ENCODE measurements at regions not wholly inside any gene's neighbourhood (a gene's known extent, or its start where the extent isn't known, plus 50 kb on each side); places are given as distances from the start of the nearest gene placed in this dataset.

DNA sequence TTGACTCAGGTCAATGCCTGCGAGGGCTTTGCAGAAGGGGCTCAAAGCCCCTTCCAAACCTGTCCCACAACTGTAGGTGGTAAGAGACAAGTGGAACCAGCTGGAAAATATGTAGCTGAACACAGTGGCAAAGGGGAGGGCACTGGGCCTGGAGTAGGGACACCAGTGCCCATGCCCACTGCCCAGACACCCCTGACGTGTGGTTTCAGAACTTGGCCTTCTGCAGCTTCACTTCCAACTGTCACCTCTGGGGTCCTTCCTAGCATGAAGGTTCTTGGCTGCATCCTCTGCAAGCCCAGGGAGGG is 233.1 kb upstream of the IRX1 start:
- TF ChIP-seq MAX (IDR thresholded peaks at IDR 0.05) (no peak), EZH2phosphoT487 (IDR thresholded peaks at IDR 0.05; ENCODE audit: borderline replicate concordance) (no peak), YY1 (IDR thresholded peaks at IDR 0.05; ENCODE audit: extremely low read depth, insufficient replicate concordance, low read depth, low read length) (no peak), JUND (IDR thresholded peaks at IDR 0.05) (no peak), SP1 (IDR thresholded peaks at IDR 0.05; ENCODE audit: low read depth) (no peak)
- no peaks in the 10 kb centered on the region for H3K79me2 ChIP-seq (ENCODE audit: insufficient read depth, low read length)
- DNase-seq (ENCODE audit: low read depth, low spot score) (no peak), ATAC-seq (no peak)
- intact Hi-C loops (cut with micrococcal nuclease), result no loop called here
- no peak overlapping the region for H3K9ac ChIP-seq (ENCODE audit: low read length)
- no peak overlapping the region for H3K4me2 ChIP-seq (ENCODE audit: low read length)
- H3K9me2 ChIP-seq (ENCODE audit: insufficient read depth), result no peaks in the 10 kb centered on the region
- ChIA-PET CTCF (no interaction called here), POLR2A (no interaction called here), RAD21 (ENCODE audit: low non-redundant PET in 1 of 2, low total read pairs in 2 of 2, uncharacterized antibody in 2 of 2, unreplicated experiment in 2 of 2) (no interaction called here)
- H3K27ac ChIP-seq (ENCODE audit: low read depth, low read length), result no peak overlapping the region
- no peak overlapping the region for H2AFZ ChIP-seq (ENCODE audit: low read depth, low read length, poor library complexity, severe bottlenecking)
- no peaks in the 10 kb centered on the region for H3K36me3 ChIP-seq (ENCODE audit: control insufficient read depth in 1 of 2, insufficient read depth in 2 of 2, low read length in 2 of 2)
- no peaks in the 10 kb centered on the region for H3K27me3 ChIP-seq (ENCODE audit: insufficient read depth, low read length)
- no peak overlapping the region for H3K4me3 ChIP-seq (replicated peaks in 1 of 2; ENCODE audit: low read depth in 1 of 2, low read length in 2 of 2)
- H4K20me1 ChIP-seq (ENCODE audit: insufficient read depth), result no peaks in the 10 kb centered on the region
- H3K4me1 ChIP-seq (ENCODE audit: control insufficient read depth in 1 of 2, insufficient read depth in 2 of 2, low read length in 2 of 2), result no peaks in the 10 kb centered on the region
- peaks cover 0 to 20% of the 10 kb centered on the region in 2 experiments; a peak in 2 of 4 replicates for H3K9me3 ChIP-seq (ENCODE audit: control insufficient read depth in 1 of 2, insufficient read depth in 1 of 2, low read depth in 1 of 2, low read length in 2 of 2)
- BruUV-seq (replicated peaks), result no TSS peak

DNA sequence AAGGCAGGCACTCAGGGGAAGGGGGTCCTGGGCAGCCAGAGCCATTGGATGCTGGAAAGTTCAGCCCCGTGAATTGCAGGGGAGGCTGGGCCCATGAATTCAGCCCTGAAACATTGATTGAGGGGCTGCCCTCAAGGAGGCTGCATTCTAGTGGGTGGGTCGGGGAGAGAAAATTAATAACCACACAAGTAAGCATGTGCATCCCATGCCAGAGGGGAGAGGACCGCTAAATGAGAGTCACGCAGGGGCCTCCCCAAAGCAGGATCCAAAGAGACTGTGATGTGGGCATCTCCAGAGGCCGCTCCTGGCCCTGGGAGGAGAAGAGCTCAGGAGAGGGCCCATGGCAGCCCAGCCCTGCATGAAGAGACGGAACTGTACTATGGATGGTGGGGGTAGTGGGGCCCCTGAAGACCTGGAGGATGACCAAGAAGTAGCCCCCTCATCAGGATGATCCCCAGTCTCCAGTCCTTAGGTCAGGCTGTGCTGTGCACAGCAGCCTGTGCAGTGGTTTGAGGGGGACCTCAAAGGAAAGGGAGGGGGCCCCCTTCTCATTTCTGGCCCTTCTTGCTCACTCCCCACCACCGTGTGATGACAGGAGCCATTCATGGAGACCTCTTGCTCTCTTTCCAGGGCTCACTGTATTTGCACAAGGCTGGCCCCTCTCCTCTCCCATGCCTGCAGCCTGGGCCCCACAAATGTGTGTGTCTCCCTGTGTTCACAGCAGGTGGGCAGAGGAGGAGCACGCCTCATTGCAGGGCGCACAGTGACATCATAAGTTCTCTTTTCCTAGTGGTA is 233.6 kb upstream of the IRX1 start:
- Histone ChIP-seq H3K9me3 (ENCODE audit: control insufficient read depth in 1 of 2, insufficient read depth in 1 of 2, low read depth in 1 of 2, low read length in 2 of 2) (peaks cover 0 to 24% of the 10 kb centered on the region in 2 experiments; a peak in 2 of 4 replicates), H3K27me3 (ENCODE audit: insufficient read depth, low read length) (no peaks in the 10 kb centered on the region), H2AFZ (ENCODE audit: low read depth, low read length, poor library complexity, severe bottlenecking) (no peak overlapping the region), H3K36me3 (ENCODE audit: control insufficient read depth in 1 of 2, insufficient read depth in 2 of 2, low read length in 2 of 2) (no peaks in the 10 kb centered on the region), H3K79me2 (ENCODE audit: insufficient read depth, low read length) (no peaks in the 10 kb centered on the region), H3K4me1 (ENCODE audit: control insufficient read depth in 1 of 2, insufficient read depth in 2 of 2, low read length in 2 of 2) (no peaks in the 10 kb centered on the region), H3K27ac (ENCODE audit: low read depth, low read length) (no peak overlapping the region), H3K9me2 (ENCODE audit: insufficient read depth) (no peaks in the 10 kb centered on the region), H3K4me3 (replicated peaks in 1 of 2; ENCODE audit: low read depth in 1 of 2, low read length in 2 of 2) (no peak overlapping the region), H4K20me1 (ENCODE audit: insufficient read depth) (no peaks in the 10 kb centered on the region), H3K4me2 (ENCODE audit: low read length) (no peak overlapping the region), H3K9ac (ENCODE audit: low read length) (no peak overlapping the region)
- no peak for ATAC-seq
- BruUV-seq (replicated peaks), result no TSS peak
- POLR2A ChIA-PET, result no interaction called here
- DNase-seq (ENCODE audit: low read depth, low spot score), result no peak
- CTCF ChIA-PET, result no interaction called here
- RAD21 ChIA-PET (ENCODE audit: low non-redundant PET in 1 of 2, low total read pairs in 2 of 2, uncharacterized antibody in 2 of 2, unreplicated experiment in 2 of 2), result no interaction called here
- intact Hi-C loops (cut with micrococcal nuclease), result no loop called here
- TF ChIP-seq ELF1 (IDR thresholded peaks at IDR 0.05; ENCODE audit: borderline replicate concordance, low read depth) (no peak), EZH2phosphoT487 (IDR thresholded peaks at IDR 0.05; ENCODE audit: borderline replicate concordance) (no peak), ZNF274 (IDR thresholded peaks at IDR 0.05; ENCODE audit: low read depth, low read length) (no peak), EGR1 (IDR thresholded peaks at IDR 0.05; ENCODE audit: low read depth) (no peak), FOSL1 (IDR thresholded peaks at IDR 0.05; ENCODE audit: low read depth) (no peak), YY1 (IDR thresholded peaks at IDR 0.05; ENCODE audit: extremely low read depth, insufficient replicate concordance, low read depth, low read length) (no peak), CEBPB (IDR thresholded peaks at IDR 0.05; ENCODE audit: low read depth) (no peak), JUND (IDR thresholded peaks at IDR 0.05) (no peak), EZH2 (IDR thresholded peaks at IDR 0.05) (no peak), MAX (IDR thresholded peaks at IDR 0.05) (no peak), RAD21 (IDR thresholded peaks at IDR 0.05; ENCODE audit: low read depth) (no peak), CBX3 (IDR thresholded peaks at IDR 0.05; ENCODE audit: low read depth) (no peak), ZFX (IDR thresholded peaks at IDR 0.05) (no peak), POLR2AphosphoS5 (IDR thresholded peaks at IDR 0.05; ENCODE audit: low read depth, low read length) (no peak), SP1 (IDR thresholded peaks at IDR 0.05; ENCODE audit: low read depth) (no peak)
- TF ChIP-seq, protein P1, sequence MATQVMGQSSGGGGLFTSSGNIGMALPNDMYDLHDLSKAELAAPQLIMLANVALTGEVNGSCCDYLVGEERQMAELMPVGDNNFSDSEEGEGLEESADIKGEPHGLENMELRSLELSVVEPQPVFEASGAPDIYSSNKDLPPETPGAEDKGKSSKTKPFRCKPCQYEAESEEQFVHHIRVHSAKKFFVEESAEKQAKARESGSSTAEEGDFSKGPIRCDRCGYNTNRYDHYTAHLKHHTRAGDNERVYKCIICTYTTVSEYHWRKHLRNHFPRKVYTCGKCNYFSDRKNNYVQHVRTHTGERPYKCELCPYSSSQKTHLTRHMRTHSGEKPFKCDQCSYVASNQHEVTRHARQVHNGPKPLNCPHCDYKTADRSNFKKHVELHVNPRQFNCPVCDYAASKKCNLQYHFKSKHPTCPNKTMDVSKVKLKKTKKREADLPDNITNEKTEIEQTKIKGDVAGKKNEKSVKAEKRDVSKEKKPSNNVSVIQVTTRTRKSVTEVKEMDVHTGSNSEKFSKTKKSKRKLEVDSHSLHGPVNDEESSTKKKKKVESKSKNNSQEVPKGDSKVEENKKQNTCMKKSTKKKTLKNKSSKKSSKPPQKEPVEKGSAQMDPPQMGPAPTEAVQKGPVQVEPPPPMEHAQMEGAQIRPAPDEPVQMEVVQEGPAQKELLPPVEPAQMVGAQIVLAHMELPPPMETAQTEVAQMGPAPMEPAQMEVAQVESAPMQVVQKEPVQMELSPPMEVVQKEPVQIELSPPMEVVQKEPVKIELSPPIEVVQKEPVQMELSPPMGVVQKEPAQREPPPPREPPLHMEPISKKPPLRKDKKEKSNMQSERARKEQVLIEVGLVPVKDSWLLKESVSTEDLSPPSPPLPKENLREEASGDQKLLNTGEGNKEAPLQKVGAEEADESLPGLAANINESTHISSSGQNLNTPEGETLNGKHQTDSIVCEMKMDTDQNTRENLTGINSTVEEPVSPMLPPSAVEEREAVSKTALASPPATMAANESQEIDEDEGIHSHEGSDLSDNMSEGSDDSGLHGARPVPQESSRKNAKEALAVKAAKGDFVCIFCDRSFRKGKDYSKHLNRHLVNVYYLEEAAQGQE (IDR thresholded peaks at IDR 0.05; ENCODE audit: low read depth), result no peak
- TF ChIP-seq, protein P2, sequence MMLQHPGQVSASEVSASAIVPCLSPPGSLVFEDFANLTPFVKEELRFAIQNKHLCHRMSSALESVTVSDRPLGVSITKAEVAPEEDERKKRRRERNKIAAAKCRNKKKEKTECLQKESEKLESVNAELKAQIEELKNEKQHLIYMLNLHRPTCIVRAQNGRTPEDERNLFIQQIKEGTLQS (IDR thresholded peaks at IDR 0.05), result no peak
